A673 (cell line): ENCODE measurements at regions not wholly inside any gene's neighbourhood (a gene's known extent, or its start where the extent isn't known, plus 50 kb on each side); places are given as distances from the start of the nearest gene placed in this dataset.
"Not testable (repeated sequence)": the region's sequence is repeated elsewhere in the genome, so short reads cannot be mapped to it uniquely, and the experiment has no call there.

ENCODE experiments used
- BruUV-seq: library from RNA; stranded (reverse); fragments of 400-500 nt; replicated peaks from 2 replicates; lab custom pipeline; 2021; lab: Mats Ljungman, UMichigan
- CTCF ChIA-PET: fragments of 300-600 bp; sonication (Branson Sonifier 250); formaldehyde crosslinking; loops from one replicate; lab custom pipeline; 2022; ENCODE audit warnings: antibody characterized with exemption; lab: Charles Lee
- POLR2A ChIA-PET: fragments of 300-600 bp; sonication (Branson Sonifier 250); formaldehyde crosslinking; loops from one replicate; lab custom pipeline; 2022; ENCODE audit warnings: antibody characterized with exemption; ENCODE audit not compliant: low non-redundant PET; lab: Charles Lee
- DNase-seq: peaks from one replicate; pipeline ENCODE4 v3.0.0-alpha.2; 2015; ENCODE audit warnings: low spot score
- H3K27ac ChIP-seq: fragments of 200-600 bp; sonication (generic); 2 replicates; pipeline ENCODE4 v1.5.1; 2016; ENCODE audit warnings: mixed run types, low read depth, mild to moderate bottlenecking, mixed read lengths, antibody characterized with exemption, low read length; ENCODE audit not compliant: poor library complexity, severe bottlenecking
- H3K27me3 ChIP-seq: fragments of 200-600 bp; sonication (generic); replicated peaks from 2 replicates; pipeline ENCODE4 v1.6.1; 2017; ENCODE audit warnings: mixed run types, low read depth, mild to moderate bottlenecking, mixed read lengths, antibody characterized with exemption, low read length; ENCODE audit not compliant: insufficient read depth, poor library complexity
- H3K36me3 ChIP-seq: fragments of 200-600 bp; sonication (generic); 2 replicates; pipeline ENCODE4 v1.6.1; 2016; ENCODE audit warnings: mixed run types, mild to moderate bottlenecking, mixed read lengths, antibody characterized with exemption, low read length; ENCODE audit not compliant: insufficient read depth, poor library complexity, severe bottlenecking
- H3K4me1 ChIP-seq: fragments of 200-600 bp; sonication (generic); 2 replicates; pipeline ENCODE4 v1.6.1; 2017; ENCODE audit warnings: mixed run types, mild to moderate bottlenecking, mixed read lengths, antibody characterized with exemption, low read length; ENCODE audit not compliant: insufficient read depth, poor library complexity, severe bottlenecking
- H3K4me3 ChIP-seq: fragments of 200-600 bp; sonication (generic); 2 replicates; pipeline ENCODE4 v1.5.1; 2016; ENCODE audit warnings: low read depth, mixed run types, mild to moderate bottlenecking, mixed read lengths, low read length; ENCODE audit not compliant: poor library complexity, severe bottlenecking
- H3K9me3 ChIP-seq: fragments of 200-600 bp; sonication (generic); 2 replicates; pipeline ENCODE4 v1.6.1; 2016; ENCODE audit warnings: mixed run types, low read depth, mild to moderate bottlenecking, mixed read lengths, antibody characterized with exemption, low read length; ENCODE audit not compliant: poor library complexity, severe bottlenecking
- CTCF ChIP-seq: fragments of 300-800, 200-600 bp; sonication (generic); conservative IDR thresholded peaks from 2 replicates; pipeline ENCODE4 v1.5.1; 2017; ENCODE audit warnings: low read depth, mild to moderate bottlenecking, antibody characterized with exemption, low read length, moderate library complexity, mixed read lengths
- EZH2 ChIP-seq: fragments of 200-600 bp; sonication (generic); IDR thresholded peaks from 2 replicates; pipeline ENCODE4 v1.6.1; 2017; ENCODE audit warnings: borderline replicate concordance, low read depth, mild to moderate bottlenecking, mixed read lengths, antibody characterized with exemption, low read length; ENCODE audit not compliant: poor library complexity, severe bottlenecking
- intact Hi-C: fragments of 100-400 bp; cut with micrococcal nuclease; formaldehyde crosslinking; loops from one replicate; pipeline ENCODE4 v1.10.0; 2022; ENCODE audit not compliant: unreplicated experiment

- no peaks in the 10 kb centered on the region for H3K36me3 ChIP-seq
- POLR2A ChIA-PET = no interaction called here
- peaks cover 52% of the 10 kb centered on the region for H3K27me3 ChIP-seq
- TF ChIP-seq CTCF = no peak
- peak; percentile 56 for TF ChIP-seq EZH2
- H3K4me3 ChIP-seq = peak overlapping the region; percentile 43
- H3K27ac ChIP-seq = no peak overlapping the region
- H3K9me3 ChIP-seq = no peaks in the 10 kb centered on the region
- no peaks in the 10 kb centered on the region for H3K4me1 ChIP-seq
- intact Hi-C loops = no loop called here
- BruUV-seq = no TSS peak
- CTCF ChIA-PET = no interaction called here
- peak; percentile 41 for DNase-seq
These were observed 199.5 kb upstream of the CAND1 start for GRCh38 chr12:67069451-67070306.

GRCh38 chr12:67070307-67070600 is 198.9 kb upstream of the CAND1 start:
- CTCF ChIA-PET = no interaction called here
- TF ChIP-seq EZH2 = no peak
- TF ChIP-seq CTCF = no peak
- Histone ChIP-seq H3K27me3 (peaks cover 52% of the 10 kb centered on the region), H3K4me1 (no peaks in the 10 kb centered on the region), H3K4me3 (no peak overlapping the region), H3K27ac (no peak overlapping the region), H3K9me3 (no peaks in the 10 kb centered on the region), H3K36me3 (no peaks in the 10 kb centered on the region)
- POLR2A ChIA-PET = no interaction called here
- DNase-seq = no peak
- intact Hi-C loops = no loop called here
- no TSS peak for BruUV-seq

- Histone ChIP-seq H3K9me3 (no peaks in the 10 kb centered on the region), H3K36me3 (no peaks in the 10 kb centered on the region), H3K27me3 (peaks cover 51% of the 10 kb centered on the region), H3K27ac (no peak overlapping the region), H3K4me1 (no peaks in the 10 kb centered on the region), H3K4me3 (no peak overlapping the region)
- POLR2A ChIA-PET = no interaction called here
- BruUV-seq = no TSS peak
- DNase-seq = no peak
- CTCF ChIA-PET = no interaction called here
- intact Hi-C loops = no loop called here
- TF ChIP-seq CTCF (no peak), EZH2 (no peak)
These were observed 198.6 kb upstream of the CAND1 start for GRCh38 chr12:67070604-67071003.

- H3K27ac ChIP-seq, H3K4me3 ChIP-seq, DNase-seq, CTCF ChIA-PET, H3K9me3 ChIP-seq, BruUV-seq, intact Hi-C loops, POLR2A ChIA-PET, H3K4me1 ChIP-seq, H3K36me3 ChIP-seq: not testable (repeated sequence)
- H3K27me3 ChIP-seq = peaks cover 41% of the 10 kb centered on the region
These were observed 196.9 kb upstream of the CAND1 start for GRCh38 chr12:67072281-67072680.
